ENCODE measurements at regions not wholly inside any gene's neighbourhood (a gene's known extent, or its start where the extent isn't known, plus 50 kb on each side); places are given as distances from the start of the nearest gene placed in this dataset.

GRCh38 chr2:215863687-215864086 is 149.7 kb downstream of the MREG start:
- TF ChIP-seq CTCF (IDR thresholded peaks at IDR 0.05), result no peak
- TF ChIP-seq POLR2A (IDR thresholded peaks at IDR 0.05), result no peak
